ENCODE measurements at regions not wholly inside any gene's neighbourhood (a gene's known extent, or its start where the extent isn't known, plus 50 kb on each side); places are given as distances from the start of the nearest gene placed in this dataset.

- TF ChIP-seq SAP30 (IDR thresholded peaks at IDR 0.05; ENCODE audit: insufficient read depth, insufficient replicate concordance, low read length) (no peak), YY1 (IDR thresholded peaks at IDR 0.05; ENCODE audit: low read depth, low read length) (no peak)
Observed at GRCh38 chr2:79453918-79454317, 58.9 kb upstream of the CTNNA2 start (continued).

Data from H1 (cell line).